Fibroblast of lung (primary cell): ENCODE measurements at regions not wholly inside any gene's neighbourhood (a gene's known extent, or its start where the extent isn't known, plus 50 kb on each side); places are given as distances from the start of the nearest gene placed in this dataset.

ENCODE experiments used
- DNase-seq, 2 donors: peaks; one replicate each; pipeline versions ENCODE4 v3.0.0 to v3.0.0-alpha.2; 2010; ENCODE audit warnings: low read depth in 2 of 2
- H2AFZ ChIP-seq: 2 replicates; pipeline ENCODE4 v1.5.1; 2012; ENCODE audit warnings: low read length, control low read depth, inconsistent platforms
- H3K27ac ChIP-seq: 2 replicates; pipeline ENCODE4 v1.5.1; 2011; ENCODE audit warnings: low read length, control low read depth; ENCODE audit not compliant: insufficient read depth
- H3K27me3 ChIP-seq: 2 replicates; pipeline ENCODE4 v1.5.1; 2011; ENCODE audit warnings: mild to moderate bottlenecking, low read length; ENCODE audit not compliant: control insufficient read depth, insufficient read depth
- H3K36me3 ChIP-seq: 2 replicates; pipeline ENCODE4 v1.5.1; 2011; ENCODE audit warnings: low read length; ENCODE audit not compliant: control insufficient read depth, insufficient read depth
- H3K4me1 ChIP-seq: 2 replicates; pipeline ENCODE4 v1.5.1; 2011; ENCODE audit warnings: low read length; ENCODE audit not compliant: control insufficient read depth, insufficient read depth; ENCODE audit errors: extremely low read depth
- H3K4me2 ChIP-seq: 2 replicates; pipeline ENCODE4 v1.5.1; 2011; ENCODE audit warnings: low read length, control low read depth; ENCODE audit not compliant: insufficient read depth; ENCODE audit errors: extremely low read depth
- H3K4me3 ChIP-seq, 4 experiments: fragments of 200-600 bp in 1 of 4; sonication (generic) in 1 of 4; replicated peaks in 1 of 4; 2 replicates each; pipeline ENCODE4 v1.5.1; 2011 to 2016; ENCODE audit warnings: low read length in 4 of 4, low read depth in 3 of 4, mild to moderate bottlenecking in 3 of 4, control low read depth in 2 of 4, inconsistent platforms in 1 of 4, mixed read lengths in 1 of 4; ENCODE audit not compliant: insufficient read depth in 1 of 4; ENCODE audit errors: control extremely low read depth in 1 of 4
- H3K79me2 ChIP-seq: 2 replicates; pipeline ENCODE4 v1.5.1; 2012; ENCODE audit warnings: mild to moderate bottlenecking, low read length, inconsistent platforms; ENCODE audit not compliant: control insufficient read depth, insufficient read depth
- H3K9ac ChIP-seq: 2 replicates; pipeline ENCODE4 v1.5.1; 2011; ENCODE audit warnings: mild to moderate bottlenecking, low read length, control low read depth; ENCODE audit not compliant: insufficient read depth
- H3K9me3 ChIP-seq: 2 replicates; pipeline ENCODE4 v1.5.1; 2012; ENCODE audit warnings: low read depth, low read length; ENCODE audit not compliant: control insufficient read depth, insufficient read depth
- H4K20me1 ChIP-seq: 2 replicates; pipeline ENCODE4 v1.5.1; 2011; ENCODE audit warnings: low read length; ENCODE audit not compliant: control insufficient read depth, insufficient read depth; ENCODE audit errors: extremely low read depth
- CTCF ChIP-seq, 2 donors: IDR thresholded peaks in 1 of 2; conservative IDR thresholded peaks in 1 of 2; 1 replicate in 1 of 2; 2 replicates in 1 of 2; pipeline ENCODE4 v1.5.1; 2011 to 2012; ENCODE audit warnings: low read length in 2 of 2, control low read depth in 1 of 2, inconsistent platforms in 1 of 2, low read depth in 1 of 2, mild to moderate bottlenecking in 1 of 2
- EZH2 ChIP-seq: IDR thresholded peaks from 2 replicates; pipeline ENCODE4 v1.5.1; 2012; ENCODE audit warnings: low read length, control low read depth, mild to moderate bottlenecking; ENCODE audit errors: missing control alignments

GRCh38 chr20:11057624-11058023, 383.8 kb upstream of the JAG1 start:
- H3K27me3 ChIP-seq: no peaks in the 10 kb centered on the region
- no peak overlapping the region for H2AFZ ChIP-seq
- no peaks in the 10 kb centered on the region for H3K4me1 ChIP-seq
- H3K9me3 ChIP-seq: no peaks in the 10 kb centered on the region
- peak; percentile 7 to 67 for DNase-seq
- no peak overlapping the region for H3K4me2 ChIP-seq
- no peak for TF ChIP-seq EZH2
- TF ChIP-seq CTCF (conservative IDR thresholded peaks at IDR 0.05 in 1 of 2, IDR thresholded peaks at IDR 0.05 in 1 of 2; ENCODE audit: low read depth in 1 of 2, low read length in 2 of 2): no peak
- H3K27ac ChIP-seq: no peak overlapping the region
- no peak overlapping the region for H3K9ac ChIP-seq
- H3K79me2 ChIP-seq: no peaks in the 10 kb centered on the region
- no peak overlapping the region for H3K4me3 ChIP-seq
- H4K20me1 ChIP-seq: no peaks in the 10 kb centered on the region
- H3K36me3 ChIP-seq: no peaks in the 10 kb centered on the region

DNA sequence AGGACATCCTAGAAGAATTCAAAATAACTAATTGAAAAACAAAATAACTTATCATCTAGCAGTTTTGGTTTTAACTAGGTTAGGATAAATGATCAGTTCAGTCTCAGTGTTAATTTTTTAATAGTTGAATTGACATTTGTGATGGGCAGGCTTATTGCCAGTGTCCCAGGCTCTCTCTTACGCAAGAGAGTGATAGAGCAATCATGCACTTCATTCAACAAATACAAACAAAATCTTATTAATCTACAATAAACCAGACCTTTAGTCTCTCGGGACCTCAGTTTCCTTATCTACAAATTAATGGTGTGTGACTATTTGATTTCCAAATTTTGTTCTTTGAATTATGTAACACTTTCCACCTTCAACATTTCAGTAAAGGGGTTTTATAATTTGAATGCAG, 385.9 kb upstream of the JAG1 start:
- TF ChIP-seq EZH2: no peak
- Histone ChIP-seq H3K79me2 (no peaks in the 10 kb centered on the region), H2AFZ (no peak overlapping the region), H3K4me3 (no peak overlapping the region), H3K36me3 (no peaks in the 10 kb centered on the region), H3K4me2 (no peak overlapping the region), H3K27me3 (no peaks in the 10 kb centered on the region), H3K27ac (no peak overlapping the region), H3K9me3 (no peaks in the 10 kb centered on the region), H3K9ac (no peak overlapping the region), H3K4me1 (no peaks in the 10 kb centered on the region), H4K20me1 (no peaks in the 10 kb centered on the region)
- no peak for DNase-seq

GRCh38 chr20:11060423-11061185, 386.8 kb upstream of the JAG1 start:
- TF ChIP-seq CTCF (conservative IDR thresholded peaks at IDR 0.05 in 1 of 2, IDR thresholded peaks at IDR 0.05 in 1 of 2; ENCODE audit: low read depth in 1 of 2, low read length in 2 of 2): no peak
- Histone ChIP-seq H3K9me3 (no peaks in the 10 kb centered on the region), H3K4me1 (no peaks in the 10 kb centered on the region), H3K4me2 (no peak overlapping the region), H3K4me3 (no peak overlapping the region), H3K36me3 (no peaks in the 10 kb centered on the region), H3K27ac (no peak overlapping the region), H3K27me3 (no peaks in the 10 kb centered on the region), H4K20me1 (no peaks in the 10 kb centered on the region), H3K9ac (no peak overlapping the region), H2AFZ (no peak overlapping the region), H3K79me2 (no peaks in the 10 kb centered on the region)
- peak in 1 of 2 donors; percentile 6 for DNase-seq
